Transverse colon (tissue), 3 donors: ENCODE measurements at regions not wholly inside any gene's neighbourhood (a gene's known extent, or its start where the extent isn't known, plus 50 kb on each side); places are given as distances from the start of the nearest gene placed in this dataset.

Experiments used
- CTCF ChIP-seq, 5 experiments: fragments of 200-600 bp in 3 of 5; fragments of 450-650 bp in 2 of 5; sonication (generic) in 3 of 5; IDR thresholded peaks; 1 replicate in 2 of 5; 2 replicates in 3 of 5; pipeline ENCODE4 v1.5.1; 2016 to 2017; ENCODE audit warnings: antibody characterized with exemption in 5 of 5, inconsistent platforms in 3 of 5, mild to moderate bottlenecking in 2 of 5, moderate library complexity in 1 of 5
- POLR2A ChIP-seq: fragments of 450-650 bp; IDR thresholded peaks from one replicate; pipeline ENCODE4 v1.6.1; 2016; ENCODE audit warnings: antibody characterized with exemption, mild to moderate bottlenecking, moderate library complexity

DNA sequence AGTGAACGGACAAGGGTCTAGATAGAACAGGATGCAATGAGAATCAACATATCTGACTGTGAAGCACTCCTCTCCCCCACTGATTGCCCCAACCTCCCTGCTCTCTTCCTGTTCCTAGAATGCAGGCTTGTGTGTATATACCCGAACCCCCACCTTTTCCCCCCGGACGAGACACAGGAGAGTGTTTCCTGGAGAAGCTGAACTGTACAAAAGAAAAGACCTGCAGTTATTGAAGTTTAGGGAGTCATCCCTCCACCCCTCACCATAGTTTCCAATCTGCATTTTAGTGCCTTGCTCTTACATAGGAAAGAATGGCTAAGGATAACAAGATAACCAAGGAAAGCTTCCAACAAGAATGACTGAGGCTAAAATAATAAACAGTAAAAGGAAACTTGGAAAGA lies 55.5 kb upstream of the PDE10A start:
- TF ChIP-seq CTCF (IDR thresholded peaks at IDR 0.05) (no peak), POLR2A (no peak)
